ENCODE measurements at regions not wholly inside any gene's neighbourhood (a gene's known extent, or its start where the extent isn't known, plus 50 kb on each side); places are given as distances from the start of the nearest gene placed in this dataset.

DNA sequence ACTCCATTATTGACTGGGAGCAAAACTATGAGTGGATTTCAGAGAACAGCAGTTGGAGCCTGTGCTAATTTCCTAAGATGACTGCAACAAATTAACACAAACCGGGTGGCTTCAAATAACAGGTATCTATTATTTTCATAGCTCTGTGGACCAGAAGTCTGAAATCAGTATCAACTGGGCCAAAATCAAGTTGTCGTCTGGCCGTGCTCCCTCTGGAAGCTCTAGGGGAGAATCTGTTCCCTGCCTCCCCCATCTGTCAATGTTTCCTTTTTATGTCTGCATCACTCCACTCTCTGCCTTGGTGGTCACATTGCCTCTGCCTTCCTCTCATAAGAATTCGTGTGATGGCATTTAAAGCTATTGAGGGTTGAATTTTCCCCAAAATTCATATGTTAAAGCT, 269.8 kb downstream of the TMX3 start:
- TF ChIP-seq POLR2A (IDR thresholded peaks at IDR 0.05) = no peak
- TF ChIP-seq, protein P1, sequence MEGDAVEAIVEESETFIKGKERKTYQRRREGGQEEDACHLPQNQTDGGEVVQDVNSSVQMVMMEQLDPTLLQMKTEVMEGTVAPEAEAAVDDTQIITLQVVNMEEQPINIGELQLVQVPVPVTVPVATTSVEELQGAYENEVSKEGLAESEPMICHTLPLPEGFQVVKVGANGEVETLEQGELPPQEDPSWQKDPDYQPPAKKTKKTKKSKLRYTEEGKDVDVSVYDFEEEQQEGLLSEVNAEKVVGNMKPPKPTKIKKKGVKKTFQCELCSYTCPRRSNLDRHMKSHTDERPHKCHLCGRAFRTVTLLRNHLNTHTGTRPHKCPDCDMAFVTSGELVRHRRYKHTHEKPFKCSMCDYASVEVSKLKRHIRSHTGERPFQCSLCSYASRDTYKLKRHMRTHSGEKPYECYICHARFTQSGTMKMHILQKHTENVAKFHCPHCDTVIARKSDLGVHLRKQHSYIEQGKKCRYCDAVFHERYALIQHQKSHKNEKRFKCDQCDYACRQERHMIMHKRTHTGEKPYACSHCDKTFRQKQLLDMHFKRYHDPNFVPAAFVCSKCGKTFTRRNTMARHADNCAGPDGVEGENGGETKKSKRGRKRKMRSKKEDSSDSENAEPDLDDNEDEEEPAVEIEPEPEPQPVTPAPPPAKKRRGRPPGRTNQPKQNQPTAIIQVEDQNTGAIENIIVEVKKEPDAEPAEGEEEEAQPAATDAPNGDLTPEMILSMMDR (IDR thresholded peaks at IDR 0.05) = no peak
